SK-N-SH (cell line): ENCODE measurements at regions not wholly inside any gene's neighbourhood (a gene's known extent, or its start where the extent isn't known, plus 50 kb on each side); places are given as distances from the start of the nearest gene placed in this dataset.

ENCODE experiments used
- CTCF ChIP-seq: fragments of 200-600 bp; sonication (generic); IDR thresholded peaks from 2 replicates; pipeline ENCODE4 v1.6.1; 2017; ENCODE audit warnings: antibody characterized with exemption, mild to moderate bottlenecking, moderate library complexity
- ELF1 ChIP-seq: IDR thresholded peaks from 2 replicates; pipeline ENCODE4 v1.4.0; 2012
- EP300 ChIP-seq, 2 experiments: IDR thresholded peaks; 2 replicates each; pipeline versions ENCODE4 v1.4.0 to v1.6.1; 2012; ENCODE audit warnings: borderline replicate concordance in 1 of 2, low read depth in 1 of 2, low read length in 1 of 2
- EZH2phosphoT487 ChIP-seq: fragments of 200-600 bp; sonication (generic); IDR thresholded peaks from 2 replicates; pipeline ENCODE4 v1.6.1; 2017; ENCODE audit warnings: low read depth, mixed run types, mild to moderate bottlenecking, antibody characterized with exemption, moderate library complexity, borderline replicate concordance
- FOXM1 ChIP-seq: IDR thresholded peaks from 2 replicates; pipeline ENCODE4 v1.4.0; 2012; ENCODE audit warnings: low read depth, mild to moderate bottlenecking
- GABPA ChIP-seq: IDR thresholded peaks from 2 replicates; pipeline ENCODE4 v1.4.0; 2012; ENCODE audit warnings: low read depth, mild to moderate bottlenecking
- NRF1 ChIP-seq: IDR thresholded peaks from 2 replicates; pipeline ENCODE4 v1.6.1; 2012; ENCODE audit warnings: low read depth, mild to moderate bottlenecking, low read length
- POLR2AphosphoS5 ChIP-seq: IDR thresholded peaks from 2 replicates; pipeline ENCODE4 v1.6.1; 2012; ENCODE audit warnings: low read depth, low read length
- RAD21 ChIP-seq: IDR thresholded peaks from 2 replicates; pipeline ENCODE4 v1.6.1; 2012; ENCODE audit warnings: mild to moderate bottlenecking, low read length
- RFX5 ChIP-seq: IDR thresholded peaks from 2 replicates; pipeline ENCODE4 v1.6.1; 2012; ENCODE audit warnings: mild to moderate bottlenecking, improper control_type of control experiment, low read length
- TEAD4 ChIP-seq: IDR thresholded peaks from 2 replicates; pipeline ENCODE4 v1.4.0; 2012; ENCODE audit warnings: mild to moderate bottlenecking, borderline replicate concordance; ENCODE audit not compliant: insufficient read depth
- USF1 ChIP-seq: IDR thresholded peaks from 2 replicates; pipeline ENCODE4 v1.4.0; 2012; ENCODE audit warnings: low read depth, borderline replicate concordance
- ZBTB33 ChIP-seq: IDR thresholded peaks from 2 replicates; pipeline ENCODE4 v1.4.0; 2012; ENCODE audit warnings: low read depth, borderline replicate concordance

GRCh38 chr16:17852977-17853702, 382.4 kb upstream of the XYLT1 start:
- no peak for TF ChIP-seq CTCF
- no peak for TF ChIP-seq ZBTB33
- TF ChIP-seq POLR2AphosphoS5, result no peak
- TF ChIP-seq USF1, result no peak
- no peak for TF ChIP-seq EP300 (IDR thresholded peaks at IDR 0.05; ENCODE audit: borderline replicate concordance in 1 of 2, low read depth in 1 of 2, low read length in 1 of 2)
- no peak for TF ChIP-seq TEAD4
- TF ChIP-seq FOXM1, result no peak
- TF ChIP-seq ELF1, result no peak
- no peak for TF ChIP-seq EZH2phosphoT487
- TF ChIP-seq NRF1, result no peak
- no peak for TF ChIP-seq RFX5
- TF ChIP-seq RAD21, result no peak
- TF ChIP-seq GABPA, result no peak
